ENCODE measurements at regions not wholly inside any gene's neighbourhood (a gene's known extent, or its start where the extent isn't known, plus 50 kb on each side); places are given as distances from the start of the nearest gene placed in this dataset.

- TF ChIP-seq POLR2A (IDR thresholded peaks at IDR 0.05): no peak
- TF ChIP-seq, protein P1, sequence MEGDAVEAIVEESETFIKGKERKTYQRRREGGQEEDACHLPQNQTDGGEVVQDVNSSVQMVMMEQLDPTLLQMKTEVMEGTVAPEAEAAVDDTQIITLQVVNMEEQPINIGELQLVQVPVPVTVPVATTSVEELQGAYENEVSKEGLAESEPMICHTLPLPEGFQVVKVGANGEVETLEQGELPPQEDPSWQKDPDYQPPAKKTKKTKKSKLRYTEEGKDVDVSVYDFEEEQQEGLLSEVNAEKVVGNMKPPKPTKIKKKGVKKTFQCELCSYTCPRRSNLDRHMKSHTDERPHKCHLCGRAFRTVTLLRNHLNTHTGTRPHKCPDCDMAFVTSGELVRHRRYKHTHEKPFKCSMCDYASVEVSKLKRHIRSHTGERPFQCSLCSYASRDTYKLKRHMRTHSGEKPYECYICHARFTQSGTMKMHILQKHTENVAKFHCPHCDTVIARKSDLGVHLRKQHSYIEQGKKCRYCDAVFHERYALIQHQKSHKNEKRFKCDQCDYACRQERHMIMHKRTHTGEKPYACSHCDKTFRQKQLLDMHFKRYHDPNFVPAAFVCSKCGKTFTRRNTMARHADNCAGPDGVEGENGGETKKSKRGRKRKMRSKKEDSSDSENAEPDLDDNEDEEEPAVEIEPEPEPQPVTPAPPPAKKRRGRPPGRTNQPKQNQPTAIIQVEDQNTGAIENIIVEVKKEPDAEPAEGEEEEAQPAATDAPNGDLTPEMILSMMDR (IDR thresholded peaks at IDR 0.05): no peak
These were observed 378.9 kb downstream of the RPS24 start for GRCh38 chr10:78412605-78413004.

Measured in right lobe of liver (tissue), 4 donors.